HG03060 (cell line): ENCODE measurements at regions not wholly inside any gene's neighbourhood (a gene's known extent, or its start where the extent isn't known, plus 50 kb on each side); places are given as distances from the start of the nearest gene placed in this dataset.
"Not testable (repeated sequence)": the region's sequence is repeated elsewhere in the genome, so short reads cannot be mapped to it uniquely, and the experiment has no call there.

Experiments
- ATAC-seq: cut with Tn5 transposase; IDR thresholded peaks from one replicate; pipeline ENCODE4 v1.9.1; 2021; ENCODE audit warnings: low read depth, moderate number of reproducible peaks; ENCODE audit not compliant: unreplicated experiment

DNA sequence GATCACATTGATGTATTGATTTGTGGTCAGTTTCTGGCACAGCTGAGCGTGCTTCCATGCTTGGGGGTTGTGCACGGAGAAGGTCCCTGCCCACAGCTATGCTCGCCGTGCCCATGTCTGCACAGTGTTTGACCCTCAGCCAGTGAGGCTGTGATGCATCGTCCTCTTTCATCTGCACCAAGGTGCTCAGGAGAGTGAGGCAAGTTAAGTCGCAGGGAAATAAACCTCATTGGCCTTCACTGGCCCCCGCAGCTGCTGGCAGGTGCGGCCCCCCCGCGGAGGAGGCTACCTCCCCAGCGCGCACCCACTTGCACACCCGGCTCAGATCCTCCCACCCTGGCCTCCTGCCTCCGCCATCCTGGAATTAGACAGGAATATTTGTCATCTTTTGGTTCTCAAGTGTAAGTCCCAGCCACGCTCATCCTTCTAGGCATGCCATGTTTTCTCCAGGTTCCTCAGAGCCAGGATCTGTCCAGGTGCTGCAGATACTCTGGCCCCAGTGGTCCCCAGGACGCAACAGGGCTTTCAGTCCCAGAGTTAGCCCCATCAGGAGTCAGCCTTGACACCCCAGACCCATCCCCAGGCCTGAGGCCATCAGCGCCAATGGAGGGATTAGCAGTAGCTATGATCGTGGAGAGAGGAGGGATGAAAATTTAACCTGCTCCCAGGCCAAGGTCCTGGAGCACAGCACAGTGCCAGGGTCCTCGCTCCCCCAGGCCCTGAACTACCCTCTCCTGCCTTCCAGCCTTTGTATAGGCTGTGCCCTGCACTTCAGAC lies 93.7 kb downstream of the OAT start:
- no peak for ATAC-seq

DNA sequence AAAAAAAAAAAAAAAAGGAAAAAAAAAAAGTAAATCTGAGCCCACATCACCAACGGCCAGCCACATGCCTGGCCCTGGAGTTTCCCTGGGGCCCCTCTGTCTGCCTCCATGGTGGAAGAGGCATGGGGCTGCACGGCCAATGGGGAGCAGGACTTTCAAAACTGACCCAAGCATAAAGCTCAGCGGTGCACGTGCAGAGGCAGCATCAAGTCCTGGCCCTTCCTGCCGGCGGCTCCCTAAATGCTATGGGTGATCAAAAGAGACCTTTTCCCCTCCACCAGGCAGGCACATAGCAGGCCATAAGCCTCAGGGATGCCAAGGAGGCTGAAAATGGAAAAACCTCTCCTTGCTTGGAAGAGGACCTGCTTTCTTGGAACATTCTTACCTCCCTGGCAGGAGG lies 94.3 kb downstream of the OAT start:
- ATAC-seq = no peak

DNA sequence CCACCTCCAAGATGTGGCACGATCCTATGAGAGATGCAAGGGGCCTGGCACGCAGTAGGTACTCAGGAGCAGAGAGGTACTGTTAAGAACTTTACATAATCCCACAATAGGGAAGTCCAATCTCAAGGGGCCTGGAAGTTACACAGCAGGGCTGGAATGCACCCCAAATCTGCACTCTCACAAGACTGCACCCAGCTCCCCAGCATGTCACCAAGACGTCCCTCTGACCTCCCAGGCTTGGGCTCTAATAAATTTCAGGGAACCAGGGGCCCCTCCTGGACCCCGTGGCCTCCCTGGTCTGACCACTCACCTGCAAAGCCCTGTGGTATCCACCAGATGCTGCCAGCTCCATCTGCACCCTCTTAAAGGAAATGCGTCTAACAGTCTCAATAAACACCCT lies 94.9 kb downstream of the OAT start:
- ATAC-seq = no peak

DNA sequence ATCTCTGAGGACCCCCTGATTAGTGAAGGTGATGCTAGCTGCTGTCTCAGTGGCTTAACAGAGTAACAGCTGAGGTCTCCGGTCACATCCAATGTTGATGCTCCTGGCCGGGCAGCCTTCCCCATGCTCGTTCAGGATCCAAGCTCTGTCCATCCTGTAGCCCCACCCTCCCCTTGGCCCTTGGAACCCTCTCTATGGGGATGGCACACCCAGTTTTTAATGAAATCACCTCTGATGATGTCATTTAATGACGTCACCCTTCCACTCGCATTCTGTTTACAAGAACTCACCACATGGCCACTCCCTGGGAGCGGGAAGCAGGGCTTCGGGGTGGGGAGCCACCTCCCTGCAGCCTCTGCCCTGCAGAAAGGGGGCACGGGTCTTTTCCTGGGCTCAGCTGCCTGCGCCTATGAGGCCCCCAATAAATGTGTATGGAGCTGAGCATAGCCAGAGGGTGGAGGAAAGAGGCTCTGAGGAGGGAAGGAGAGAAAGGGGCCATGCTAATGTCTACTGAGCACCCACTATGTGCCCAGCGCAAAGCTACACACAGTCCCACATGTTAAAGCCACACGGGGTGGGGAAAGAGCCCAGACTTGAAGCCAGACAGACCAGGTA lies 95.5 kb downstream of the OAT start:
- no peak for ATAC-seq

DNA sequence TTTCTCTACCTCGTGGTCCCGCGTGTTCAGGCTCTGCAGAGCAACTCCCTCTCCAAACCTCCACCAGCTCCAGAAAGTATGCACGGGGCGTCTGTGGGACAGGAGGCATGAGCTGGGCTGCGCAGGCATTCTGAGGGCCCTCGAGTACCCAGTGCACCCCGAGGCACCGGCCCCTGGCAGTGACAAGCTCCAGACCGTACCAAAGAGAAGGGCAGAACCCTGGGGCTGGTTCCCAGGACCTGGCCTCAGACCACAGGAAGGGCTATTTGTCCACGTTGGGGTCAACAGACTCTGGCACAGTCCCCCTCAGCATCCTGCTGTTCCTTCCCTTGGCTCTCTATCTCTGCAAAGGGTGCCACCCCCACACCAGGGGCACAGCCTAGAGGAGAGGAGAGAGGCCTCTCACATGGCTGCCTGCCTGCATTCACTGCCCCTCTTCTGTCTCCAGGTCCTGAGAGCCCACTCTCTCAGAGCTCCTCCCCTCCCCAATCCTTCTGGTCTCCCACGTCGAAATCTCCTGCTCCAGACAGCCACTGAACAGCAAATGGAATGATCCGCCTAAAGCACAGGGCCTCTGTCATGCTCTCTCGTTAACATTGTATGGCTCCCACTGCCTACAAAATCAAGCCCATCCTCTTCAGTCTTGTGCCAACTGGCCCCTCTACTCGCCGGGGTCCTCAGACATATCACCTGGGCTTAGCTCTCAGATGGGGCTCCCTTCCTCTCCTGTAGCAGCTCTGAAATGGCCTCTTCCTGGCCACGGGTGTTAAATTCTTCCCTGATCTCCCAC lies 96.3 kb downstream of the OAT start:
- ATAC-seq = no peak

DNA sequence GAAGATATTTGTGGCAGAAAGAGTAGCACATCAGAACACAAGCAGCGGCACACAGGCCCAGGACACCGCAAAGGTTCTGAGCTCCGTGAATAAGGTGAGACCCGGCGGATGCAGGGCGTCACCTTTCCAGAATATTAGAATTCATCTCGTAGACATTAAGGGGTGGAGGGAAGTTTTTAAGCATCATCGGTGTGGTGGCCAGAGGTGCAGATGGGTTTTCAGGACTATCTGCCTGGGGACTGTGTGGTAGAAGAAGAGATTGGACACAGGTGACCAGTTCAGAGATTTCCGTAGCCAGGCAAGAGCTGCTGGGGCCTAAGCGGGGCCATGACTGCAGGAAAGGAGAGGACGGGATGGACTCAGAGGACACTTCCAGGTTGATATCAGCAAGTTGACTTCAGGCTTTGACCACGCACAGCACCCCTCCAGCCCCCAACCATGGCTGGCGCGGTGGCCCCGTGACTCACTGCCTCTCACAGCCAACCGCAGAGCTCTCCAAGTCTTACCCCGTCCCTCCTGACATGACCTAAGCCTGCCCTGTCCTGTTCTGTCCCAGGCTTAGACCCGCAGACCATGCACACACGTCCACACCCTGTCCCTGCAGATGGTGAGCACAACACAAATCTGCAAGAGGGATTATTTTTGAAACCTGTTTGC lies 97.2 kb downstream of the OAT start:
- ATAC-seq = no peak

DNA sequence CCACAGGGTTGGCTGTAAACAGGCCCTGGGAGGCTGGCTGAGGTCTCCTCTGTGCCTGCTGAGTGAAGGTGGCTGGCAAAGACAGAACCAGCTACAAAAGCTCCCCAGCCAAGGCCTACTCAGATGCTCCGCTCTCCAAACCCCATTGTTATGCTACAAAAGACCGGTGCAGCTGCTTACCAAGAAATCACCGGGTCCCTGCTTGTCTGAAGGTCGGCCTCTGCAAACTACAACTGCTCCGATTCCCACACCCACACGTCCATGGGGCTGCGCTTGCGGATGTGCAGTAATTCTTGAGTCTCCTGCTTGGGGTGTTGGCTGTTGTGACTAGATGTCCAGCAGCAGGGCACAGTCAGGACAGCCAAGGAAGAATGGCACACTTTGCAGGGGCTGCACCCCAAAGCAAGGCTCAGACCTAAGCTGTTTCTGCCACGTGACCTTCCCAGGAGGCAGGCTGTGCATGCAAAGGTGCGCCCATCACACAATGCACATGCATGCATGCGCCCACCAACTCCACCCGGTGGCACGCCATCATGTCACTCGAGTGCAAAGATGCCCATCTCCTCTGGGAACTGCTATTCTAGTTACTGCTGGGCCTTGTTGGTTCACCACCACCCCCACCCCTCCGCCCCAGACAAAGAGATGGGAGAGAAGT lies 97.8 kb downstream of the OAT start:
- no peak for ATAC-seq

DNA sequence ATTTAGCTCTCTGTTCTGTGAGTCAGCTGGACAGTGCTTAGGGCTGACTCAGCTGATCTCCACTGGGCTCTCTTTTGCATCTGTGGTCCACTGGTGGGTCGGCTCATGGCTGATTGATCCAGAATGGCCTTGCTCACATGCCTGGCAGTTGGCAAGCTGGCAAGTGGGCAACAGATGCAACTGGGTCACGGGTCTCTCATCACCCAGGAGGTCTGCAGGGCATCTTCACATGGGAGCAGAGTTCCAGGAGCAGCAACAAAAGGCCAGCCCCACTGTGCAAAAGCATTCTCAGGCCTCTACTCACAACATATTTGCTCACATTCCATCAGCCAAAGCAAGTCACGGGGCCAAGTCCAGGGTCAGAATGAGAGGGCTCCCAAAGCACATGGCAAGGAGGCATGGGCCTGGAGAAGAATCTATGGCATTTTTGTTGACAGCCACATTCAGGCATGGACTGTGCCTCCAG lies 98.8 kb downstream of the OAT start:
- ATAC-seq = no peak

DNA sequence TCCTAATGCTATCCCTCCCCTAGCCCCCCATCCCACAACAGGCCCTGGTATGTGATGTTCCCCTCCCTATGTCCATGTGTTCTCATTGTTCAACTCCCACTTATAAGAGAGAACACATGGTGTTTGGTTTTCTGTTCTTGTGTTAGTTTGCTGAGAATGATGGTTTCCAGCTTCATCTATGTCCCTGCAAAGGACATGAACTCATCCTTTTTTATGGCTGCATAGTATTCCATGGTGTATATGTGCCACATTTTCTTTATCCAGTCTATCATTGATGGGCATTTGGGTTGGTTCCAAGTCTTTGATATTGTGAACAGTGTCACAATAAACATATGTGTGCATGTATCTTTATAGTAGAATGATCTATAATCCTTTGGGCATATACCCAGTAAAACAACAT lies 99.2 kb downstream of the OAT start:
- ATAC-seq = not testable (repeated sequence)

DNA sequence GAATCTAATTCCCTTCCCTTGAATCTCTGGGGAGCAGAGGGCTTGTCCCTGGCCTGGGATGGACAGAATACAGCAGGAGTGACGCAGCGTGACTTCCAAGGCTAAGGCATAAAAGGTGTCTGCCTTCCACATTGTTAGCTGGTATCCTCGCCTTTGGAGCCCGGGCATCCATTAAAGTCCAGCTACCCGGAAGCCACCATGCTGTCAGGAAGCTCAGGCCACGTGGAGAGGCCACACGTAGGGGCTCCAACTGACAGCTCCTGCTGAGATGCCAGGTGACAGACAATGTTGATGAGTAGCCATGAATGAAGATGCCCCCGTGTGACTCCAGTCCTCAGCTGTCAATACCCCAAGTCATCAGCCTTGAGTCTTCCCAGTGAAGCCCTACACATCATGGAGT lies 99.9 kb downstream of the OAT start:
- ATAC-seq = no peak

DNA sequence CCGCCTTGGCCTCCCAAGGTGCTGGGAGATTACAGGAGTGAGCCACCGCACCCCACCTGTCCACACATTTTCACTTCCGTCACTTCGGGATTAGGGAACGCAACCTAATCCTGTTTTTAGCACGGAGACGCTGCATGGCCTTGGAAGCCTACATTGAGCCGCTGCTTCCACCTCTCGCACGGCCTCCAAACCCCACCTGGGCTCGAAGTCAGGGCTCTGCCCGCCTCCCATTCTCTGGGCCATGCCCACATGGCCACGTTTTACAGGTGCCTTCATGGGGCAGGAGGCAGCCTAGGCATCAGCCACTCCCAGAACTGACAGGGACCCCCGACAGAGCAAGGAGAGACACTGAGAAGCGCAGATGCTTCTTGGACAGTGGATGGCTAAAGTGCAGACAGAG lies 100.6 kb downstream of the OAT start:
- ATAC-seq = no peak

DNA sequence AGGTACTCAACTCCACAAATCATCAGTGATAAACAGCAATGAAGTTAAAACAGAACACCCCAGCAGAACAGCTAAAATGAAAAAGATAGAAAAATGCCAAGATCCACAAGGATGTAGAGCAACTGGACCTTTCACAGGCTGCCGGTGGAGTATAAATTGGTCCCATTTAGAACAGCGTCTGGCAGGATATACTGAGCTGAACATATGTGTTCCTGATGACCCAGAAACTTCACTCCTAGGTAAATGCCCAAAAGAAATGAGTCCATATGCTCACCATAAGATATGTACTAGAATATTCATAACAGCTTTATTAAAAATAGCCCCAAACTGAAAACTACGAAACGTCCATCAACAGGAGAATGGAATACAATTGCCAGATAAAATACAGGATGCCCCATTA lies 102.4 kb downstream of the OAT start:
- ATAC-seq = no peak

DNA sequence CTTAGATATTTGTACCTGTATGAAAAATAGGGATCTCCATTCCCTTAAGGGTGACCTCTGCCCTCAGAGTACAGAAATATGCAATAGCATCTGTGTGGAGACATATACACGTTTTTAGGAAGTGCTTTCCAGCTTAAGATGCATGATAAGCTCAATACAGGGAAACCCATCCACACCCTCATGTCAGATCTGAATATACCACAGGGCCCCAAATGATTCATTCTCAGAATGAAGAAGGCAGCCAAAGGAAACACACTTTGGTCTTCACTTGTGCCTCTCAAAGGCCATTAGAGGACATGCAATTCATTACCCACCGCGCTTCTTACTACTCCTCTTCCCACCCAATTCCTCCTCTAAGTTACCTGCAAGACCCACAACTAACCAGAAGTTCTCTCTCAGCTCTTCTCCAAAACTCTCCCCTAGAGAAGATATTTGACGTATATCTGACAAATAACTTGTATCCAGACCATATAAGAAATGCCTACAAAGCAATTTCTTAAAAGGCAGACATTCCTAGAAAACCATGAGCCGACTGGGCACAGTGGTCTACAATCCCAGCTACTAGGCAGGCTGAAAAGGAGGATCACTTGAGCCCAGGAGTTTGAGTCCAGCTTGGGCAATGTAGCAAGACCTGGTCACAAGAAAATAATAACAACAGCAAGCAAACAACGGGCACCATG lies 103.0 kb downstream of the OAT start:
- ATAC-seq = no peak

DNA sequence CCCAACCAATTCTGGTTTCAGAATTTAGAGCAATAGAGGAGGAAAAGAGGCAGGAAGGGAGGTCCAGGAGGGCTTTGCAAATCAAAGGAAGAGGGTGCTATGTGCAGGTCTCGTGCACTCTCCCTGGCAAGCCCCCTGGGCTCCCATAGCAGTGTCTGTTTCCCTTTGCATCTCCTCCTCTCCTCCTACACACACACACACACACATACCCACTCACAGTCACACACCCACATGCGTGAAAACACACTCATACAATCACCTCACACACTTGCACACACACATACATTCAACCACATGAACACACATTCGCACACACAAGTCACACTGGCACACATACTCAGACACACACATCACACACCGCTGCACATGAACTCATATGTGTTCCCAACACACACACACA lies 105.3 kb downstream of the OAT start:
- ATAC-seq = no peak

DNA sequence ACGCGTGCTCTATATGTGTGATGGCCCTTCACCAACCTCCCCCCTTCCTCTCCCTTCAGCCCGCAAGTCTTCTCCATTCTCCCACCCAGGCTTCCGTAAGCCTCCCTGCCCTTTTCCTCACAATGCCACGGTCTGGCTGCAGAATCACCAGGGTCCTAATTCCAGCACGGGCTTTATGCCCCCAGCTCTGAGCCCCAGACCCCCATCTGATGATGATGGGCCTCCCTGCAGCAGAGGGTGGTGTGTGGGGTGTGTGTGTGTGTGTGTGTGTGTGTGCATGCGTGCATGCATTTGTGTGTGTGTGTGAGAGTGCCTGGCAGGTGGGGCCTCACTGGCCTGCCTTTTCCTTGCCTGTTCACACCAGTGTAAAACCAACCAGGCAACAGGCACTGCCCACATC lies 109.9 kb downstream of the OAT start:
- no peak for ATAC-seq

DNA sequence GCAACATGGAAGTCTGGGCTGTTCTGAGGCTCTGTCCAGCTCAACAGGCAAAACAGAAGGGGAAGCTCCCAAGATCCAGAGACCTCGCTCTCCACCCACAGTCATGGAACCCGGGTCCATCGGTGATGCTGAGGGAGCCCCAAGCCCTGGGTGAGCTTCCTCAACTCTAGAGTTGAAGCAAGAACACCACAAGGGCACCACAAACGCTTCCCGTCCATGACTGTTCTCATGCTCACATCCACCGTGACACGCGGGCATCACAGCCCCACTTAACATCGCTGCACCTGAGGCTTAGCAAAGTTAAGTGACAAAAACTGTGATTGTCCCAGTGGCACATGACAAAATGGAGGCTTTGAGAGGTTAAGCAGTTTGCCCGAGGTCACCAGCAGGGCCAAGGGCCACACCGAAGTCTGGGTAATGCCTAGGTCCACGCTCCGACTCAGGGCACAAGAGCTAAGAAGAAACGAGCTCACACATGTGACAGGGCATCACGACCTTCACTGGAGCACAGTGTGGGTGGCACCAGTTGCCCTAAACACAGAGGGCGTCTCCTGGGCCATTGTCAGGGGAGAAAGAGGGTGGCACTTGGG lies 110.6 kb downstream of the OAT start:
- ATAC-seq = no peak

DNA sequence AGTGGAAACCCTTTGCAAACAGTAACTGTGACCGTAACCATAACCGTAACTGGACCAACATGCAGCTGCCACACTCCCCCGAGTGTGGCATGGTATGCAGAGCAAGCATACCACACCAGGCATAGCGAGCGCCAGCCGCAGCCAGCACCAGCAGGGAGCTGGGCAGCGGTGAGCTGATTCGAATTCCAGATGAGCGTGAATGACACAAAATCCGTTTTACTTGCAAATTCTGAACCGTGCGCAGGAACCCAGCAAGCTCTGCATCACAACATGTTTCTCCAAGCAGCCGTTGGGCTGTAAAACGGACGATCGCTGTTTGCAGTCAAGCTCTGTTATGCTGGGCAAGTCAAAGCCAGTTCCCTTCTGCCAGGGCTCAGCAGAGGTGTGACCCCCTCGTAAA lies 111.1 kb downstream of the OAT start:
- no peak for ATAC-seq

DNA sequence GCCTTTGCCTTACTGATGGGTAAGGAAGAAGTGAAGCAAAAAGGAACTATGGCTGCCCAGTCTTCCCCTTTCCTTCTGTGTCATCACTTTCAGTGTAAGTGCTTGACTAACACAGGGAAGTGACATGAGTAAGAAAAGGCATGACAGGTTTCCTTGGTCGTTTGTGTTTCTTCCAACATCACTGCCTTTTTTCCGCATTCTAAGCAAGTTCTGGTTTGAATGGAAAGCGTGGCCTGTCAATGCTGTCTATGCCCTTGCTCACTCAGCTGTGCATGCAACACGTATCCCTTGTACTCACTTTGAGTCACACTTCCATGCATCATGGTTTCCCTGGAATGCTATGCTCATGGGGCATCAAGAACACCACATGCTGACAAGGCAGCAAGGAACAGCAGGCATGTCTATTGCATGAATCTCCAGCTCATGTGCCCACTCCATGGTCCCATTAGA lies 111.8 kb downstream of the OAT start:
- no peak for ATAC-seq

DNA sequence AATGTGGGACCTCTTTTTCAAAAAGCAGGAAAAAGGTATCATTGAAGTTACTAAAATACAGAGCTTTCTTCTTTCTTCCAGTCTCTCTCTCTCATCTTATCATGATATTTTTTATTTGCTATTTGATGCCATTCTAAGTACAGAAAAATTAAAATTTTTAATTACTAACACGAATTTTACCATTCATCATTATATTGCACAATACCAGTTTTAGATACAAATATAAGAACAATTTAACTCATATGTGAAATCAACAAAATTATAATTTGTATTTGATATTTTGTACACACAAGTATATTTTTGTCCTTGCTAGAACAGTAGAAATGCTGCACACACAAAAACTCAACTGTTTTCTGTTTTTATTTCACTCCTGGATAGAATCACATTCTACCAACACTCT lies 112.2 kb downstream of the OAT start:
- ATAC-seq = no peak

DNA sequence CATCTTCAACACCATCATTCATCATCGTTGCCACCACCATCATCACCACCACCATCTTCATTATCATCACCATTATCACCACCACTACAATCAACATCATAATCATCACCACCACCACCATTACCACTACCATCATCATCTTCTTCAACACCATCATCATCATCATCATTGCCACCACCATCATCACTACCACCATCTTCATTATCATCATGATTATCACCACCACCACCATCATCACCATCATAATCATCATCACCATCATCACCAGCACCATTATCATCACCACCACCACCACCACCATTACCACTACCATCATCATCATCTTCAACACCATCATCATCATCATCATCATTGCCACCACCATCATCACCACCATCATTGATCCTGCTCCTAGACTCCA lies 112.7 kb downstream of the OAT start:
- ATAC-seq = no peak
